BJ (cell line): ENCODE measurements at regions not wholly inside any gene's neighbourhood (a gene's known extent, or its start where the extent isn't known, plus 50 kb on each side); places are given as distances from the start of the nearest gene placed in this dataset.

Experiments
- CTCF ChIA-PET: fragments of 350-600 bp; formaldehyde crosslinking; extraction: SDS; loops from one replicate; lab custom pipeline; 2021; ENCODE audit warnings: antibody characterized with exemption, inconsistent platforms; lab: Yijun Ruan, JAX
- POLR2A ChIA-PET: fragments of 300-600 bp; sonication (Branson Sonifier 250); formaldehyde crosslinking; extraction: SDS; loops from one replicate; lab custom pipeline; 2021; ENCODE audit warnings: antibody characterized with exemption; lab: Charles Lee
- DNase-seq: peaks from one replicate; pipeline ENCODE4 v3.0.0-alpha.2; 2011; ENCODE audit warnings: low read depth
- H3K27me3 ChIP-seq: 2 replicates; pipeline ENCODE4 v1.6.0; 2011; ENCODE audit warnings: low read length; ENCODE audit not compliant: control insufficient read depth, insufficient read depth
- H3K36me3 ChIP-seq: 2 replicates; pipeline ENCODE4 v1.5.1; 2011; ENCODE audit warnings: low read length; ENCODE audit not compliant: control insufficient read depth, insufficient read depth
- H3K4me3 ChIP-seq: 2 replicates; pipeline ENCODE4 v1.5.1; 2011; ENCODE audit warnings: low read depth, mild to moderate bottlenecking, control low read depth, low read length
- CTCF ChIP-seq: IDR thresholded peaks from 2 replicates; pipeline ENCODE4 v1.5.1; 2011; ENCODE audit warnings: low read depth, mild to moderate bottlenecking, control low read depth, inconsistent platforms, low read length, moderate library complexity; ENCODE audit not compliant: insufficient read depth

DNA sequence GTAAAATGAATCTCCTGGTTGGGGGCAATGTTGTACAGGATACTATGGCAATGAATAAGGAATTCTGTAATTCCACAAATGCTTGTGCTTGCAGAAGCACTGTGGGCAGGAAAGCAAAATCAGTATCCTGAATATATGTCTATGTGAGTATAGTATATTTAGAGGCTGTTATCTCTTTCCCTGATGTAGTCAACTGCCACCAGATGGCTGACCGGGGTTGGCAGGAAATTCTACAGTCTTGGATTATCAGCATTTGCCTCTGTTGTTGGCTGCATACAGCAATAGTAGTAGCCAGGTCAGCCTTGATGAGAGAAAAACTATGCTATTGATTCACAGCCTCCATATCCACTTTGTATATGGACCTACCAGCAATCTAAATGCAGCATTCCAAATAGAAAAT is 425.1 kb upstream of the JAG1 start:
- ChIA-PET POLR2A (no interaction called here), CTCF (interaction anchor here (0.7 kb wide), 1 partner anchor 543 kb away, joined by 3 read pairs; no protein-coding TSS in a partner anchor)
- H3K27me3 ChIP-seq: no peaks in the 10 kb centered on the region
- TF ChIP-seq CTCF: peak; percentile 24; the same call in 1 of the 2 replicates
- DNase-seq: no peak
- no peak overlapping the region for H3K4me3 ChIP-seq
- no peaks in the 10 kb centered on the region for H3K36me3 ChIP-seq

DNA sequence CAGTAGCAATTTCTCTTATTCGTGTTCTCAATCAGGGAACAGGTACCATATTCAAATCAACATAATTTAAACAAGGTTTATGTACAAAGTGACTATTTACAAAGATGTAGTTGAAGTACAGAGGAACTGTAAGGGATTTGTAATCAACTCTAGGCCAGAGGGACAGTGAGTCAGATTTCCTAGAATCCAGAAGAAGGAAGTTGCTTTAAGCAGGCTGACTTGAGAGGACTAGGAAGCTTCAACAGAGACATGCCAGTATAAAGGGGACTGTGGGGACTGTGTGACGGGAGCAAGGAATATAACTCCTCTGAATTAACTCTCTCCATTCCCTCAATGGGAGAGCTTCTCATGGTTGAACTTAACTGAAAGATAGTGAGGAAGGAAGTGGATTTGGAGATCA is 427.4 kb upstream of the JAG1 start:
- H3K36me3 ChIP-seq: no peaks in the 10 kb centered on the region
- DNase-seq: no peak
- no peak for TF ChIP-seq CTCF
- ChIA-PET CTCF (no interaction called here), POLR2A (no interaction called here)
- no peak overlapping the region for H3K4me3 ChIP-seq
- no peaks in the 10 kb centered on the region for H3K27me3 ChIP-seq

- CTCF ChIA-PET: no interaction called here
- Histone ChIP-seq H3K4me3 (no peak overlapping the region), H3K36me3 (no peaks in the 10 kb centered on the region), H3K27me3 (no peaks in the 10 kb centered on the region)
- DNase-seq: no peak
- POLR2A ChIA-PET: no interaction called here
- no peak for TF ChIP-seq CTCF
Observed at GRCh38 chr20:11101696-11102095, 427.9 kb upstream of the JAG1 start.

DNA sequence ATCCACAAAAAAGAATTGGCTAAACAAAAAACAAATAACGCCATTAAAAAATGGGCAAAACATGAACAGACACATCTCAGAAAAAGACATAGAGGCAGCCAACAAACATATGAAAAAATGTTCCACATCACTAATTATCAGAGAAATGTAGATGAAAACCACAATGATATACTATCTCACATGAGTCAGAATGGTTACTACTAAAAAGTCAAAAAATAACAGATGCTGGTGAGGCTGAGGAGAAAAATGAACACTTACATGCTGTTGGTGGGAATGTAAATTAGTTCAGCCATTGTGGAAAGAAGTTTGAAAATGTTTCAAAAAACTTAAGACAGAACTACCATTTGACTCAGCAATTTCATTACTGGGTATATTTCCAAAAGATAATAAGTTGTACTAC is 430.1 kb upstream of the JAG1 start:
- Histone ChIP-seq H3K36me3 (no peaks in the 10 kb centered on the region), H3K4me3 (no peak overlapping the region), H3K27me3 (no peaks in the 10 kb centered on the region)
- TF ChIP-seq CTCF: no peak
- ChIA-PET POLR2A (no interaction called here), CTCF (no interaction called here)
- no peak for DNase-seq

DNA sequence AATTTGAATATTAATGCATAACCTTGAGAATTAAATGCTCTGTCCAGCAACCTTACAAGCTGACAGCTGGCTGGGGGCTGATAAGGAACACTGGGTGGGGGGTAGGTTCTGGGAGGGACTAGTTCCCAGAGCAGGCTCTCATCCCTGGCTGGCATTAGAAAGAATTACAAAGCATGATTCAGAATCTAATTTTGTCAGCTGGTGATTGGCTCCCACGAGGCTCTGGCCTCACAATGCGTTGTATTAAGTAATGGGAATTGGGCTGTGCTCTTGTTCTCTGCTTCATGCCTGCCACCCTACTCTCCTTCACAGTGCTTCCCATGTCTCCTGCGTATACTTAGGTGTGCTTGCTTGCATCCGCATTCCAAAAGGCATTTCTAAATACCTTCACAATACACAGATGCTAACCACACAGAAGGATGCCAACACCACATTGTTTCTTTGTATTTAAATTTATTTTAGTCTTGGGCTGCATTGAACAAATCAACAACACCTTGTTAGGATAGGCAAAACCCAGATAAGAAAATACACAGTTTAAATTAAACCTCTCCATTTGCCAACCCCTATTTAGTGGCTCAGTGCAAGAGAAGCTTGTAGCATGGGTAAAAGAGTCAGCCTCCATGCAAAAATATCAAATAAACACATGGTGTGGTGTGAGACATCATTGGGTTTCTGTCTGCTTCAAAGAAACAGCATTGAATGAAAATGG is 434.5 kb upstream of the JAG1 start:
- DNase-seq: no peak
- CTCF ChIA-PET: no interaction called here
- POLR2A ChIA-PET: no interaction called here

More for the DNA sequence above, 434.5 kb upstream of the JAG1 start:
- no peak overlapping the region for H3K4me3 ChIP-seq
- TF ChIP-seq CTCF: no peak
- H3K27me3 ChIP-seq: no peaks in the 10 kb centered on the region
- no peaks in the 10 kb centered on the region for H3K36me3 ChIP-seq
